Stomach (tissue), 8 donors: ENCODE measurements at regions not wholly inside any gene's neighbourhood (a gene's known extent, or its start where the extent isn't known, plus 50 kb on each side); places are given as distances from the start of the nearest gene placed in this dataset.

ENCODE experiments used
- DNase-seq, 2 donors: peaks; one replicate each; pipeline versions ENCODE4 v3.0.0 to v3.0.0-alpha.2; 2013 to 2019
- H3K27ac ChIP-seq, 5 donors: fragments of 200-600 bp in 4 of 5; sonication (generic) in 4 of 5; one replicate each; pipeline ENCODE4 v1.5.1; 2013 to 2019; ENCODE audit warnings: mild to moderate bottlenecking in 1 of 5, moderate library complexity in 1 of 5
- H3K27me3 ChIP-seq, 3 donors: fragments of 200-600 bp; sonication (generic); one replicate each; pipeline ENCODE4 v1.5.1; 2017 to 2019; ENCODE audit warnings: mixed run types in 1 of 3
- H3K36me3 ChIP-seq, 4 donors: fragments of 200-600 bp; sonication (generic); 1 replicate in 3 of 4; 2 replicates in 1 of 4; pipeline ENCODE4 v1.5.1; 2016 to 2019
- H3K4me1 ChIP-seq, 4 donors: fragments of 200-600 bp; sonication (generic); one replicate each; pipeline ENCODE4 v1.5.1; 2016 to 2019
- H3K4me3 ChIP-seq, 4 donors: fragments of 200-600 bp; sonication (generic) in 3 of 4; one replicate each; pipeline ENCODE4 v1.5.1; 2016 to 2019; ENCODE audit warnings: mild to moderate bottlenecking in 1 of 4
- H3K9me3 ChIP-seq, 4 donors: fragments of 200-600 bp; sonication (generic); one replicate each; pipeline ENCODE4 v1.5.1; 2016 to 2019
- EP300 ChIP-seq: sonication (generic); formaldehyde crosslinking; IDR thresholded peaks from one replicate; pipeline ENCODE4 v1.6.1; 2017; ENCODE audit warnings: antibody characterized with exemption
- POLR2A ChIP-seq, 4 donors: fragments of 450-650 bp; IDR thresholded peaks; one replicate each; pipeline ENCODE4 v1.6.1; 2016; ENCODE audit warnings: antibody characterized with exemption in 4 of 4, control low read depth in 2 of 4, mild to moderate bottlenecking in 1 of 4, moderate library complexity in 1 of 4
- POLR2AphosphoS5 ChIP-seq, 3 donors: sonication (generic); formaldehyde crosslinking; IDR thresholded peaks; one replicate each; pipeline ENCODE4 v1.6.1; 2016; ENCODE audit warnings: antibody characterized with exemption in 3 of 3
- WGBS, 5 donors: extraction: QIAGEN DNeasy Blood & Tissue Kit in 3 of 5; methylation state at CpG; one replicate each; pipeline versions ENCODE4 v1.1.5 to v1.1.7; 2013 to 2018; 5-methylcytosine and 5-hydroxymethylcytosine counted together
- intact Hi-C: fragments of 100-400 bp; cut with DNase I; formaldehyde crosslinking; loops from one replicate; pipeline ENCODE4 v1.15.1; 2023; ENCODE audit warnings: low total_unique reads
- TF ChIP-seq, protein P1 (sequence below), 7 experiments: fragments of 450-650 bp in 4 of 7; fragments of 200-600 bp in 3 of 7; sonication (generic) in 3 of 7; IDR thresholded peaks; one replicate each; pipeline ENCODE4 v1.5.1; 2016 to 2019; ENCODE audit warnings: antibody characterized with exemption in 7 of 7, control low read depth in 2 of 7, mild to moderate bottlenecking in 1 of 7
- donor health status: healthy with polysubstance abuse.
- donor health status: Bipolar disorder and iron deficiency.
- donor health status: healthy.

DNA sequence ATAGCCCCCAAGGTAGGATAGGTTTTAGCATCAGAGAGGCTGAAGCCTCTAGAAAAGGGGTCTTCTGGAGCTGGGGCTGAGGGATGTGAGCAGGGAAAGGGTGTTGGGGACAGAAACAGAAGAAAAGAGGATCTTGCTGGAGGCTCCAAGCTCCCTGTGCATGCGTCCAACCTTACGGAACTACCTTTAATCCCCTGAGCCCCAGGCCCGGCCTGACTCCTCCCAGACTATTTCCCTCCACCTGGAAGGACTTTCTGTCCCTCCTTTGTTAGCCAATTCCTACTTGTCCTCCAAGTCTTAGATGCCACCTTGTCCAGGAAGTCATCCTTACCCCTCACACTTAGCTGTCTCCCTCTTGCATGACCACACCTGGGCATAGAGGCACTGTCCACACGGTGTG is 50.0 kb upstream of the VPS8 start:
- no peaks in the 10 kb centered on the region for H3K9me3 ChIP-seq
- intact Hi-C loops = no loop called here
- H3K36me3 ChIP-seq = no peaks in the 10 kb centered on the region
- WGBS, 5 donors = 28 to 62% (median 42%) methylated on average over 4 of the region's 4 CpGs
- TF ChIP-seq POLR2A (IDR thresholded peaks at IDR 0.05) (no peak), POLR2AphosphoS5 (IDR thresholded peaks at IDR 0.05) (no peak), EP300 (no peak)
- TF ChIP-seq, protein P1, sequence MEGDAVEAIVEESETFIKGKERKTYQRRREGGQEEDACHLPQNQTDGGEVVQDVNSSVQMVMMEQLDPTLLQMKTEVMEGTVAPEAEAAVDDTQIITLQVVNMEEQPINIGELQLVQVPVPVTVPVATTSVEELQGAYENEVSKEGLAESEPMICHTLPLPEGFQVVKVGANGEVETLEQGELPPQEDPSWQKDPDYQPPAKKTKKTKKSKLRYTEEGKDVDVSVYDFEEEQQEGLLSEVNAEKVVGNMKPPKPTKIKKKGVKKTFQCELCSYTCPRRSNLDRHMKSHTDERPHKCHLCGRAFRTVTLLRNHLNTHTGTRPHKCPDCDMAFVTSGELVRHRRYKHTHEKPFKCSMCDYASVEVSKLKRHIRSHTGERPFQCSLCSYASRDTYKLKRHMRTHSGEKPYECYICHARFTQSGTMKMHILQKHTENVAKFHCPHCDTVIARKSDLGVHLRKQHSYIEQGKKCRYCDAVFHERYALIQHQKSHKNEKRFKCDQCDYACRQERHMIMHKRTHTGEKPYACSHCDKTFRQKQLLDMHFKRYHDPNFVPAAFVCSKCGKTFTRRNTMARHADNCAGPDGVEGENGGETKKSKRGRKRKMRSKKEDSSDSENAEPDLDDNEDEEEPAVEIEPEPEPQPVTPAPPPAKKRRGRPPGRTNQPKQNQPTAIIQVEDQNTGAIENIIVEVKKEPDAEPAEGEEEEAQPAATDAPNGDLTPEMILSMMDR (IDR thresholded peaks at IDR 0.05) = no peak
- H3K4me1 ChIP-seq = peaks cover 38 to 58% (median 49%) of the 10 kb centered on the region in 4 donors
- no peak overlapping the region for H3K4me3 ChIP-seq
- no peaks in the 10 kb centered on the region for H3K27me3 ChIP-seq
- DNase-seq = no peak
- peak overlapping the region; percentile 74 to 87 (median 80) for H3K27ac ChIP-seq
